ENCODE measurements at regions not wholly inside any gene's neighbourhood (a gene's known extent, or its start where the extent isn't known, plus 50 kb on each side); places are given as distances from the start of the nearest gene placed in this dataset.

GRCh38 chr15:81442454-81442853, 68.4 kb upstream of the TMC3 start:
- TF ChIP-seq SREBF2 (IDR thresholded peaks at IDR 0.05) (no peak), CEBPB (IDR thresholded peaks at IDR 0.05) (no peak), CTCF (IDR thresholded peaks at IDR 0.05) (no peak), NPAS2 (CRISPR knock-in tag; IDR thresholded peaks at IDR 0.05; ENCODE audit: borderline replicate concordance) (no peak), JUNB (IDR thresholded peaks at IDR 0.05) (no peak)

All from A549 (cell line).